HUES64 (cell line): ENCODE measurements at regions not wholly inside any gene's neighbourhood (a gene's known extent, or its start where the extent isn't known, plus 50 kb on each side); places are given as distances from the start of the nearest gene placed in this dataset.
A peak's percentile ranks its signal among the peaks of the same experiment; 100 is the strongest.
"Not testable (repeated sequence)": the region's sequence is repeated elsewhere in the genome, so short reads cannot be mapped to it uniquely, and the experiment has no call there.

ENCODE experiments used
- H3K27ac ChIP-seq: 2 replicates; pipeline ENCODE4 v1.7.0; 2013; ENCODE audit warnings: low read depth, low read length, inconsistent platforms
- H3K27me3 ChIP-seq: 2 replicates; pipeline ENCODE4 v1.6.1; 2013; ENCODE audit warnings: mild to moderate bottlenecking, low read length; ENCODE audit not compliant: insufficient read depth
- H3K36me3 ChIP-seq: 2 replicates; pipeline ENCODE4 v1.6.1; 2013; ENCODE audit warnings: mild to moderate bottlenecking, low read length; ENCODE audit not compliant: insufficient read depth
- H3K4me1 ChIP-seq: 2 replicates; pipeline ENCODE4 v1.6.1; 2013; ENCODE audit warnings: mild to moderate bottlenecking, low read length, moderate library complexity; ENCODE audit not compliant: insufficient read depth
- H3K4me3 ChIP-seq: 2 replicates; pipeline ENCODE4 v1.5.1; 2013; ENCODE audit warnings: mild to moderate bottlenecking, low read length, moderate library complexity
- H3K9ac ChIP-seq: 2 replicates; pipeline ENCODE4 v1.6.1; 2013; ENCODE audit warnings: mild to moderate bottlenecking, low read depth, low read length
- H3K9me3 ChIP-seq: 2 replicates; pipeline ENCODE4 v1.6.1; 2013; ENCODE audit warnings: low read depth, low read length; ENCODE audit not compliant: insufficient read depth
- WGBS: fragments of 150-250, 120-280 bp; methylation state at CpG from one replicate; pipeline ENCODE4 v1.1.7; 2013; ENCODE audit warnings: missing lambda C conversion rate; 5-methylcytosine and 5-hydroxymethylcytosine counted together

- no peak overlapping the region for H3K27ac ChIP-seq
- no peaks in the 10 kb centered on the region for H3K27me3 ChIP-seq
- 95% methylated on average over 8 of the region's 8 CpGs for WGBS
Measured at GRCh38 chr1:29932626-29933025, 696.3 kb downstream of the PTPRU start.

DNA sequence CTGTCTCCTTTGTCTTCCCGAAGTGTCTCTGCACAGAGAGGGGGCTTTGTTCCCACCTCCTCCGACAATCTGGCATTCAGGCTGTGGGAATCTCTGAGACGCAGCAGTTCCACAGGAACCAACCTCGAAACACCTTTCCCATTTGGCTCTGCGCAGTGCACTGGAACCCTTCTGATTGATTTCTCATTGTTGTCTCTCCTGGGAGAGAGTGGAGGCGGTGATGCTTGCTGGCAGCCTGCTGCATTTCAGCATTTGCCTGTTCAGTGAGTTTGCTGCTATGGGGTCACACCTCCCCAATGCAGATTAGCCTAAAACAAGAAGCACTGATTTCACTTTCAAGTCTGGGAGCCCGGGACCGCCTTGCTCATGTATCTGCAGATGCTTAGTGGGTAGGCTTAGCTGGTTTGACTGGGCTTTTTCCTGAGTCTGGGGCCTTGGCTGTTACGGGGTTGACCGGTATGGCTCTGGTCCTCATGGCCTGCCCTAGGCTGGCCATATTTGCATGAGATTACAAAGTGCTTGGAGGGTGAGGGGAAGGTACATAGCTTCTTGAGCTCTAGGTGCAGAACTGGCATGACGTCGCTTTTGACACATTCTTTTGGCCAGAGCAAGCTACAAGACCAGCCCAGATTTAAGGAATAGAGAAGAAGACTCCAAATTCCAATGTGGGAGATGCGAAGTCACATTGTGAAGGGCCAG lies 695.3 kb downstream of the PTPRU start:
- H3K27ac ChIP-seq, result no peak overlapping the region
- no peaks in the 10 kb centered on the region for H3K9me3 ChIP-seq
- no peaks in the 10 kb centered on the region for H3K27me3 ChIP-seq
- 65% methylated on average over 12 of the region's 13 CpGs for WGBS
- peaks cover 15% of the 10 kb centered on the region for H3K4me1 ChIP-seq
- no peaks in the 10 kb centered on the region for H3K36me3 ChIP-seq
- no peak overlapping the region for H3K4me3 ChIP-seq
- H3K9ac ChIP-seq, result no peak overlapping the region

More at GRCh38 chr1:29932626-29933025, 696.3 kb downstream of the PTPRU start:
- H3K4me3 ChIP-seq, result no peak overlapping the region
- H3K36me3 ChIP-seq, result no peaks in the 10 kb centered on the region
- no peaks in the 10 kb centered on the region for H3K9me3 ChIP-seq
- no peak overlapping the region for H3K9ac ChIP-seq
- peaks cover 15% of the 10 kb centered on the region for H3K4me1 ChIP-seq

DNA sequence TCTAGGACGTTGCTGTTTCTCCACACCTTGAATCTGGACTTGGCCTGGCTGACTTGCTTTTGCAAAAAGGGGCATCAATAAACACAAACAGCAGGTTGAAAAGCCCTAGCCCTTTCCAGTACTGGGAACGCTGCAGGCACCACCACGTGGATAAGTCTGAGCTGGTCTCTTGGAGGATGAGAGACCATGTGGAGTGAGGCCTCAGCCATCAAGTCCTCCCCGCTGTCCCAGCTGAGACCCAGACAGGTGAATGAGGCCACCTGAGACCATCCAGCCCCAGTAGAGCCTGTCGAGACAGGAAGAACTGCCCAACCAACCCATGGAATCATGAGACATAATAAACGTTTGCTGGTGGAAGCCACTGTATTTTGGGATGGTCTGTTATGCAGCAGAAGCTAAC lies 688.7 kb downstream of the PTPRU start:
- Histone ChIP-seq H3K9ac (no peak overlapping the region), H3K4me3 (no peak overlapping the region), H3K27me3 (no peaks in the 10 kb centered on the region), H3K9me3 (no peaks in the 10 kb centered on the region), H3K4me1 (peaks cover 13% of the 10 kb centered on the region; the same call in 1 of the 2 replicates), H3K36me3 (no peaks in the 10 kb centered on the region), H3K27ac (no peak overlapping the region)
- 87% methylated on average over 6 of the region's 6 CpGs for WGBS

GRCh38 chr1:29924017-29924431 lies 687.7 kb downstream of the PTPRU start:
- H3K36me3 ChIP-seq, result no peaks in the 10 kb centered on the region
- 14% methylated on average over 2 of the region's 2 CpGs for WGBS
- H3K9me3 ChIP-seq, result no peaks in the 10 kb centered on the region
- H3K9ac ChIP-seq, result no peak overlapping the region
- peaks cover 13% of the 10 kb centered on the region; the same call in 1 of the 2 replicates for H3K4me1 ChIP-seq
- no peak overlapping the region for H3K4me3 ChIP-seq
- H3K27ac ChIP-seq, result peak overlapping the region; percentile 63
- no peaks in the 10 kb centered on the region for H3K27me3 ChIP-seq

DNA sequence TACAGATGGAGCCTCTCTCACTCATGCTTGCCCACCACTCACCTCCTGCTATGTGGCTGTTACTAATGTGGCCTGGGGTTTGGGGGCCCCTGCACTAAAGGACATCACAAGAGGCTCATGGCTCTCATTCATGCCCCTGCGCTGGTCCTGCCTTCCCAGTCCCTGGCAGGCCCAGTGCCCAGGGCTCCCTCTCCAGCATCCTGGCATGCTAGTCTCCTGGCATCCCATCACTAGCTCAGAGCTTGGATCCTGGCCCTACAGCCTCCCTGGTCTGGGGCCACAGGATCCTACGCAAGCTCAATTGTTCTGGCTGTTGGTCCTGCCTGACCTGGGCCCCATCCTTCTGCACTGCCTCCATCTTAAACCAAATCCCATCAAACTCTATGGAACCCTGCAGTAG lies 685.4 kb downstream of the PTPRU start:
- Histone ChIP-seq H3K9ac (no peak overlapping the region), H3K36me3 (no peaks in the 10 kb centered on the region), H3K4me1 (peaks cover 13% of the 10 kb centered on the region; the same call in 1 of the 2 replicates), H3K9me3 (no peaks in the 10 kb centered on the region), H3K27ac (no peak overlapping the region), H3K27me3 (no peaks in the 10 kb centered on the region), H3K4me3 (no peak overlapping the region)
- 92% methylated on average over 2 of the region's 2 CpGs for WGBS

DNA sequence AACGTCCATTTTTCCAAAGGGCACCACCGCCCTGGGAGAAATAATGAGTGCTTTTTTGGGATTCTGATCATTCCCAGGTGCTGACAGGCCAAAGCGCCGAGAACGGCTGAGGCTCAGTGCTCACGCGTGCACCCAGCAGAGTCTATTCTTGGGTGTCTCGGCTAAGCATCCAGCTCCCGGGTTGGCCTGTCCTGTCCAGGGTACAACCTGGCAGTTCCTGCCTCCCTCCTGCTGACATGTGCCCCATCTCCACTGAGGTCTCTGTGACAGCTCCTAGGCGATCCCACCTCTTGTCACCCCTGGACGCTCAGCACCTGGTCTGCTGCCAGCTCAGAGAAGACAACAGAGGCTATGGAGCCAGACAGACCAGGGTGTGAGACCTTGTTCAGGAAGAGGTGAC lies 684.5 kb downstream of the PTPRU start:
- H3K4me3 ChIP-seq, result no peak overlapping the region
- H3K27ac ChIP-seq, result no peak overlapping the region
- no peaks in the 10 kb centered on the region for H3K27me3 ChIP-seq
- H3K36me3 ChIP-seq, result no peaks in the 10 kb centered on the region
- 80% methylated on average over 11 of the region's 11 CpGs for WGBS
- no peak overlapping the region for H3K9ac ChIP-seq
- no peaks in the 10 kb centered on the region for H3K9me3 ChIP-seq
- H3K4me1 ChIP-seq, result peaks cover 8% of the 10 kb centered on the region; the same call in 1 of the 2 replicates

DNA sequence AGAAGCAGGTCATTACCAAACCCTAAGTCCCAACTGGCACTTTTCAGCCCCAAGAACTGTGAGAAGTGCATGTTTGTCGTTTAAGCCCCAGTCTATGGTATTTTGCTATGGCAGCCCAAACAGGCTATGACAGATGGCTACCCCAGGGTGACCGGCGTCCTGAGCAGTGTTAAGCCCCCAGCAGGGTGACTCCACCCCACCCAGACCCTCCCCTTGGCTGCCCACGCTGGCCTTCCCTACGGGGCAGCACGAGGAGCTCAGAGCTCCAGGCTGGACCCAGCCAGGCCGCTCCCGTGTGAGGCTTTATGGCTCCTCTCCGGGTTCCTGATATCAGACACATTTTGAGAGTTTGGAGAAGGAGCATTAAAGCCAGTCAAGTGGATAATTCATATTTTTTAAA lies 684.0 kb downstream of the PTPRU start:
- H3K9ac ChIP-seq, result no peak overlapping the region
- H3K27ac ChIP-seq, result no peak overlapping the region
- H3K4me3 ChIP-seq, result no peak overlapping the region
- WGBS, result 87% methylated on average over 9 of the region's 9 CpGs
- peaks cover 4% of the 10 kb centered on the region; the same call in 1 of the 2 replicates for H3K4me1 ChIP-seq
- H3K36me3 ChIP-seq, result no peaks in the 10 kb centered on the region
- no peaks in the 10 kb centered on the region for H3K27me3 ChIP-seq
- H3K9me3 ChIP-seq, result no peaks in the 10 kb centered on the region

GRCh38 chr1:29919041-29919440 lies 682.7 kb downstream of the PTPRU start:
- H3K4me3 ChIP-seq, H3K9me3 ChIP-seq, H3K36me3 ChIP-seq, H3K27me3 ChIP-seq, H3K27ac ChIP-seq, H3K4me1 ChIP-seq, H3K9ac ChIP-seq: not testable (repeated sequence)
- WGBS, result 91% methylated on average over 6 of the region's 7 CpGs

- 88% methylated on average over 2 of the region's 3 CpGs for WGBS
- H3K9ac ChIP-seq, result no peak overlapping the region
- H3K4me1 ChIP-seq, result no peaks in the 10 kb centered on the region
- H3K4me3 ChIP-seq, result no peak overlapping the region
- no peaks in the 10 kb centered on the region for H3K36me3 ChIP-seq
- no peak overlapping the region for H3K27ac ChIP-seq
- 0 out of 2 replicates have a peak, but pooled peaks cover 4% of the 10 kb centered on the region for H3K9me3 ChIP-seq
- H3K27me3 ChIP-seq, result no peaks in the 10 kb centered on the region
Measured at GRCh38 chr1:29916656-29917369, 680.5 kb downstream of the PTPRU start.

DNA sequence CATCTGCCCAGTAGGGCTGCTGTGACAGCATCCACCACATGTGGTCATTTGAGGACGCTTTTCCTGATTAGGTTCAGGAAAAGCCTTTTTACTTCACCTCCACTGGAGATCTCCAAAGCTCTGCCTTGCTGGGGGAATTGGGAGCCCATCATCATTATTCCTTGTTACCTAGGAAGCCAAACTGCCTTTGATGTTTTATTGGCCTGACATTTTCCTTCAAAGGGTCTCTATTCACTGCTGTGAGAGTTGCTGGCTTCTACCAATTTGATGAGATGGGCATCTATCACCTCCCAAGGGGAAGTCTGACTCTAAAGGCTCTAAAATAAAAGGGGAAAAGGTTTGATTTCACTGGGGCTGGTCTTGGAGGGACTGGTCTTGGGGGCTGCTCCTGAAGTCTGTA lies 678.6 kb downstream of the PTPRU start:
- Histone ChIP-seq H3K27ac (no peak overlapping the region), H3K4me1 (no peaks in the 10 kb centered on the region), H3K9me3 (0 out of 2 replicates have a peak, but pooled peaks cover 4% of the 10 kb centered on the region), H3K4me3 (no peak overlapping the region), H3K36me3 (no peaks in the 10 kb centered on the region), H3K9ac (no peak overlapping the region), H3K27me3 (no peaks in the 10 kb centered on the region)
- 0% methylated on average over 1 of the region's 1 CpG for WGBS

DNA sequence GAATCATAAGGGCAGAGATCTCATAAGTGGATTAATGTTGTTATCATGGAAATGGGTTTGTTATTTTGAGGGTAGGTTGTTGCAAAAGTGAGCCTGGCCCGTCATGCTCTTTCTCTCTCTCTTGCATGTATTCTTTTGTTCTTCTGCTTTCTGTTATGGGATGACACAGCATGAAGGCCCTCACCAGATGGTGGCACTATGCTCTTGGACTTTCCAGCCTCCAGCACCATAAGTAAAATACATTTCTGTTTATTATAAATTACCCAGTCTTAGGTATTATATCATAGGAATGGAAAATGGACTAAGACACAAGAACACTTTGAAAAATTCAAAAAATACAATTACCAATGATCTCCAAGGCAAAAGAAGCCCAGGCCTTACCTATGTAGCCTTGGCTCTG lies 676.1 kb downstream of the PTPRU start:
- WGBS, result 44% methylated on average over 1 of the region's 1 CpG
- Histone ChIP-seq H3K27me3 (no peaks in the 10 kb centered on the region), H3K9ac (no peak overlapping the region), H3K4me1 (no peaks in the 10 kb centered on the region), H3K4me3 (no peak overlapping the region), H3K36me3 (no peaks in the 10 kb centered on the region), H3K9me3 (0 out of 2 replicates have a peak, but pooled peaks cover 4% of the 10 kb centered on the region), H3K27ac (no peak overlapping the region)
